PC-9 (cell line): ENCODE measurements at regions not wholly inside any gene's neighbourhood (a gene's known extent, or its start where the extent isn't known, plus 50 kb on each side); places are given as distances from the start of the nearest gene placed in this dataset.

Experiments
- EZH2 ChIP-seq: fragments of 200-600 bp; sonication (generic); IDR thresholded peaks from 2 replicates; pipeline ENCODE4 v1.8.0; 2017; ENCODE audit warnings: antibody characterized with exemption, low read depth
- TF ChIP-seq, protein P1 (sequence below): fragments of 200-600 bp; sonication (generic); conservative IDR thresholded peaks from 2 replicates; pipeline ENCODE4 v1.6.1; 2017; ENCODE audit warnings: mixed run types, antibody characterized with exemption, mild to moderate bottlenecking, moderate library complexity

DNA sequence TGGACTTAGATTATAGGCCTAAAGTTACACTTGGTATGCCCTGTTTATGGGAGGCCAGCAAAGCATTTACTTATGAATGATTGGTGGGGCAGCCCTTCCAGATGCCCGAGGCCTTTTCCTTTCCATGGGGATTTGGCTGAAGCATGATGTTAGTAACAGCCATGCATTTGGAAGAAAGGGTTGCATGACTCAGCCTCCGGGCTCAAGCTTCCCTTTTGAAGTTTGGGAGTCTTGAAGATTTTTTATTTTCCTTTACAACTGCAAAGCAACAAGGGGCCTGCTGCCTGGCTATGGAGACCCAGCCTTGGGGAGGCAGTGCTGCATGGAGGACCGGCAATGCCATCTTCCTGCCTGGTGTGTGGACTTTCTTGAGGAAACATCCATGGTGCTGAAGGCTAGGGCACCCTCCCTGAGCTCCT is 244.7 kb downstream of the ICE1 start:
- no peak for TF ChIP-seq EZH2
- TF ChIP-seq, protein P1, sequence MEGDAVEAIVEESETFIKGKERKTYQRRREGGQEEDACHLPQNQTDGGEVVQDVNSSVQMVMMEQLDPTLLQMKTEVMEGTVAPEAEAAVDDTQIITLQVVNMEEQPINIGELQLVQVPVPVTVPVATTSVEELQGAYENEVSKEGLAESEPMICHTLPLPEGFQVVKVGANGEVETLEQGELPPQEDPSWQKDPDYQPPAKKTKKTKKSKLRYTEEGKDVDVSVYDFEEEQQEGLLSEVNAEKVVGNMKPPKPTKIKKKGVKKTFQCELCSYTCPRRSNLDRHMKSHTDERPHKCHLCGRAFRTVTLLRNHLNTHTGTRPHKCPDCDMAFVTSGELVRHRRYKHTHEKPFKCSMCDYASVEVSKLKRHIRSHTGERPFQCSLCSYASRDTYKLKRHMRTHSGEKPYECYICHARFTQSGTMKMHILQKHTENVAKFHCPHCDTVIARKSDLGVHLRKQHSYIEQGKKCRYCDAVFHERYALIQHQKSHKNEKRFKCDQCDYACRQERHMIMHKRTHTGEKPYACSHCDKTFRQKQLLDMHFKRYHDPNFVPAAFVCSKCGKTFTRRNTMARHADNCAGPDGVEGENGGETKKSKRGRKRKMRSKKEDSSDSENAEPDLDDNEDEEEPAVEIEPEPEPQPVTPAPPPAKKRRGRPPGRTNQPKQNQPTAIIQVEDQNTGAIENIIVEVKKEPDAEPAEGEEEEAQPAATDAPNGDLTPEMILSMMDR, result no peak
